Mucosa of stomach (tissue), 1 donor: ENCODE measurements at regions not wholly inside any gene's neighbourhood (a gene's known extent, or its start where the extent isn't known, plus 50 kb on each side); places are given as distances from the start of the nearest gene placed in this dataset.
"Not testable (repeated sequence)": the region's sequence is repeated elsewhere in the genome, so short reads cannot be mapped to it uniquely, and the experiment has no call there.

ENCODE experiments used
- H3K27me3 ChIP-seq: one replicate; pipeline ENCODE4 v1.7.0; 2013; ENCODE audit warnings: mild to moderate bottlenecking, low read length; ENCODE audit not compliant: control insufficient read depth, insufficient read depth
- H3K36me3 ChIP-seq: one replicate; pipeline ENCODE4 v1.7.0; 2013; ENCODE audit warnings: low read length; ENCODE audit not compliant: control insufficient read depth, insufficient read depth
- H3K4me1 ChIP-seq: one replicate; pipeline ENCODE4 v1.7.0; 2013; ENCODE audit warnings: mild to moderate bottlenecking, low read length; ENCODE audit not compliant: control insufficient read depth, insufficient read depth
- H3K4me3 ChIP-seq: one replicate; pipeline ENCODE4 v1.7.0; 2013; ENCODE audit warnings: low read length
- H3K9ac ChIP-seq: one replicate; pipeline ENCODE4 v1.7.0; 2013; ENCODE audit warnings: mild to moderate bottlenecking, low read length, moderate library complexity
- H3K9me3 ChIP-seq: one replicate; pipeline ENCODE4 v1.7.0; 2013; ENCODE audit warnings: mild to moderate bottlenecking, low read length, moderate library complexity; ENCODE audit not compliant: control insufficient read depth
- donor health status: Pancreatic carcinoma.

GRCh38 chr9:13934416-13934815 lies 379.5 kb downstream of the NFIB start:
- Histone ChIP-seq H3K9ac (no peak overlapping the region), H3K27me3 (no peaks in the 10 kb centered on the region), H3K9me3 (no peaks in the 10 kb centered on the region), H3K4me1 (no peaks in the 10 kb centered on the region), H3K4me3 (no peak overlapping the region), H3K36me3 (no peaks in the 10 kb centered on the region)

DNA sequence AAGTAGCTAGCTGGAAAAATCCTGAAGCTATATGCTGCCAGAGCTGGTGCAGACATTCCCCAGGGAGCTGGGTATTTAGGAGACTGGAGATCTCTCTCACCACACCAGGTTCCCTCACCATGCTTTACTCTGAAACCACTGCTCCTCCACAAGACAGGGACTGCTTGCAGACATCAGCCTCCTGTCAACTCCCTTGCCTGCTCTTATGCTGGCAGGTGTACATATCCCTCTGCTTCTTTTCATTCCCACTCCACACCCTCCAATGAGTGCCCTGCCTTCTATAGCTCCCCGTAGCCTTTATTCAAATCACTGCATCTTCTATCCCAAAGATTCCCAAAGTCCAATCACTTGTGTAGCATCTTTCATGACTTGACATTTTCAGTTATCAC lies 380.7 kb downstream of the NFIB start:
- Histone ChIP-seq H3K4me3 (no peak overlapping the region), H3K9ac (no peak overlapping the region), H3K27me3 (no peaks in the 10 kb centered on the region), H3K4me1 (no peaks in the 10 kb centered on the region), H3K36me3 (no peaks in the 10 kb centered on the region), H3K9me3 (no peaks in the 10 kb centered on the region)

DNA sequence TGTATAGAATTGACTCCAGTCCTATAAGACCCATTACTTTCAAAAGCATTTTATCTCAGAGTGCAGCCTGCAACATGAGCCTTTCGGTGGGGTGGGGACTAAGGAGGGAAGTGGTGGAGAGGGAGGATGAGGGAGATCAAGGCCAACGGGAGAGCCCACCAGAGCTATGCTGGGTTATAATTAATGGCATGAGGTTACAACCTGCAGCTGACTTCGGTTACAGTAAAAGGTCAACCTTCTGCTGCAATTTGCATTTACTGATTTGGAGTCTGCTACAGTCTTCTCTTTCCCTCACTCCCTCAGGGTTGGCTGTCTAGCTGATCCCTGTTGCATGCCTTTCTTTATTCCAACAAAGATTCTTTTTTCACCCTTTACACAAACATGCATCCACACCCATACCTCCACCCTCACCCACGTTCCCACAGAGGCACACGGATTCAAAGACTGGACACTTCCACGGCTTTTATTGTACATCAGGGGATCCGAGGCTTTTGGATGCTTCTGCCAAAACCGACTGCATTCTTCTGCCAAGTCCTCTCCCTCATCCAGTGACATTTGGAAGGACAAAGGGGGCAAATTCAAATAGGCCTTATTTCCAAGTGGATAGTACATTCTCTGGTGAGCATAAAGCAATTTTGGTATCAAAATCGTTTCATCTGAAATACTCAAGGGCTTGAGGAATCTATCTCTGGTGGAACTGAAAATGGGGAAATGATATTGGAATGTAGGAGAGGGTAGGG lies 381.2 kb downstream of the NFIB start:
- H3K27me3 ChIP-seq, result no peaks in the 10 kb centered on the region
- no peak overlapping the region for H3K9ac ChIP-seq
- no peaks in the 10 kb centered on the region for H3K4me1 ChIP-seq
- no peaks in the 10 kb centered on the region for H3K9me3 ChIP-seq
- H3K4me3 ChIP-seq, result no peak overlapping the region
- no peaks in the 10 kb centered on the region for H3K36me3 ChIP-seq

DNA sequence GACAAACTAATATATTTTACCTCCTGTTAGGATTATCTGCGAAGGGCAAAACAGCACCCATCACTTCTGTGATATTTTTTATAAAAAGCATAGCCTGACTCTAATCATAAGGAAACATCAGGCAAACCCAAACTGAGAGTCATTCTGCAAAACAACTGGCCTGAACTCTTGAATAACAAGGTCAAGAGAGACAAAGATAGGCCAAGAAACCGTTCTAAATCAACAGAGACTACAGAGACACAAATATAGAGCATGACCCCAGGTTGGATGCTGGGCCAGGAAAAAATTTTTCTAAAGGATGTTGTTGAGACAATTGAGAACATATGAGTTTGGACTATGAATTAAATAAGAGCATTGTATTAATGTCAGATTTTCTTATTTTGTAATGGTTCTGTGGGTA lies 384.9 kb downstream of the NFIB start:
- Histone ChIP-seq H3K9me3 (no peaks in the 10 kb centered on the region), H3K27me3 (no peaks in the 10 kb centered on the region), H3K36me3 (no peaks in the 10 kb centered on the region), H3K4me1 (no peaks in the 10 kb centered on the region), H3K9ac (no peak overlapping the region), H3K4me3 (no peak overlapping the region)

- Histone ChIP-seq H3K4me1 (no peaks in the 10 kb centered on the region), H3K4me3 (no peak overlapping the region), H3K27me3 (no peaks in the 10 kb centered on the region), H3K9me3 (no peaks in the 10 kb centered on the region), H3K9ac (no peak overlapping the region), H3K36me3 (no peaks in the 10 kb centered on the region)
These were observed 390.6 kb downstream of the NFIB start for GRCh38 chr9:13923381-13923780.

DNA sequence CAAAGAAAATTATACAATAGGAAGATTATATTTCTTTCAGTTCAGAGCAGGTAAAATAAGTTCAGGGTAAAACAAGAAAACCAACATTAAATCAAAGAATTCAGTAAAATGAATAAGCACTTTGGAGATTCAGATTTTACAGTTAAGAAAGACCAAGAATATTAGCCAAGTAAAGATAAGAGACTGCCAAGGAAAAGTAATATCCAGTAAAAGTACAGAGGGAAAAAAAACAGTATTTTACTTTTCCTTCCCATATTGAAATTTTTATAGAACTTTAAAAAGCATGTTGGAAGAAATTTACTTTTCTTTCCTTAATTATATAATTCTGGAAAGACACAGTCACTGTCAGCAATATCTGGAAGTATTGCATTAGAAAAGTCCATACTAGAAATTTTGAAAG lies 393.4 kb downstream of the NFIB start:
- H3K36me3 ChIP-seq, result no peaks in the 10 kb centered on the region
- no peaks in the 10 kb centered on the region for H3K27me3 ChIP-seq
- no peak overlapping the region for H3K4me3 ChIP-seq
- no peaks in the 10 kb centered on the region for H3K9me3 ChIP-seq
- no peaks in the 10 kb centered on the region for H3K4me1 ChIP-seq
- H3K9ac ChIP-seq, result no peak overlapping the region

GRCh38 chr9:13919401-13919800 lies 394.5 kb downstream of the NFIB start:
- Histone ChIP-seq H3K36me3 (no peaks in the 10 kb centered on the region), H3K9me3 (no peaks in the 10 kb centered on the region), H3K4me3 (no peak overlapping the region), H3K27me3 (no peaks in the 10 kb centered on the region), H3K9ac (no peak overlapping the region), H3K4me1 (no peaks in the 10 kb centered on the region)

DNA sequence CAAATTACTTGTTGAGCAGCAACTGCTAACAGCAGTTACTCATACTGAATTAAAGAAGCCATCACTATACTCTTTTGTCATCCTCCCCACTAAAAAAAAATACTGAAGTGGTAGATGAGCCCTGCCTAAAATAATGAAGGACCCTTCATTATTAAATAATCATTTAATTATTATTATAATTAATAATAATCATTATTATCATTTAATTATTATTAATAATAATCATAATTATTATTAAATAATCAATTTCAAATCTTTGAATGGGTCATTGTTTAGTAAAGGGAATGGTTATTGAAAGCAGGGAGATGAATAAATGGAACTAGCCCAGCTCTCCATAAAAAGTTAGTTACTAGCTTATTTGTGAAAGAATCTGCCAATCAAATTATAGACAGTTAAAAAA lies 396.4 kb downstream of the NFIB start:
- Histone ChIP-seq H3K4me1 (no peaks in the 10 kb centered on the region), H3K9me3 (no peaks in the 10 kb centered on the region), H3K27me3 (no peaks in the 10 kb centered on the region), H3K4me3 (no peak overlapping the region), H3K9ac (no peak overlapping the region), H3K36me3 (no peaks in the 10 kb centered on the region)

- Histone ChIP-seq H3K4me1 (no peaks in the 10 kb centered on the region), H3K4me3 (no peak overlapping the region), H3K36me3 (no peaks in the 10 kb centered on the region), H3K9me3 (no peaks in the 10 kb centered on the region), H3K27me3 (no peaks in the 10 kb centered on the region), H3K9ac (no peak overlapping the region)
These were observed 398.2 kb downstream of the NFIB start for GRCh38 chr9:13915591-13916301.

- no peaks in the 10 kb centered on the region for H3K9me3 ChIP-seq
- no peaks in the 10 kb centered on the region for H3K36me3 ChIP-seq
- H3K9ac ChIP-seq, result no peak overlapping the region
- H3K4me3 ChIP-seq, result no peak overlapping the region
- no peaks in the 10 kb centered on the region for H3K4me1 ChIP-seq
- H3K27me3 ChIP-seq, result no peaks in the 10 kb centered on the region
These were observed 398.8 kb downstream of the NFIB start for GRCh38 chr9:13915131-13915530.

GRCh38 chr9:13911473-13911872 lies 402.5 kb downstream of the NFIB start:
- H3K4me3 ChIP-seq, result no peak overlapping the region
- H3K9me3 ChIP-seq, result no peaks in the 10 kb centered on the region
- H3K36me3 ChIP-seq, result no peaks in the 10 kb centered on the region
- no peaks in the 10 kb centered on the region for H3K4me1 ChIP-seq
- H3K27me3 ChIP-seq, result no peaks in the 10 kb centered on the region
- no peak overlapping the region for H3K9ac ChIP-seq

GRCh38 chr9:13907842-13908241 lies 406.1 kb downstream of the NFIB start:
- not testable (repeated sequence) for H3K27me3 ChIP-seq, H3K36me3 ChIP-seq, H3K9me3 ChIP-seq

More at GRCh38 chr9:13907842-13908241, 406.1 kb downstream of the NFIB start:
- H3K9ac ChIP-seq, H3K4me1 ChIP-seq, H3K4me3 ChIP-seq: not testable (repeated sequence)
